ENCODE measurements at regions not wholly inside any gene's neighbourhood (a gene's known extent, or its start where the extent isn't known, plus 50 kb on each side); places are given as distances from the start of the nearest gene placed in this dataset.
A peak's percentile ranks its signal among the peaks of the same experiment; 100 is the strongest.

- no peak overlapping the region for H3K4me3 ChIP-seq (ENCODE audit: low read depth, low read length)
- no peaks in the 10 kb centered on the region for H3K27me3 ChIP-seq (ENCODE audit: insufficient read depth, low read depth, severe bottlenecking)
- TF ChIP-seq CTCF (IDR thresholded peaks at IDR 0.05; ENCODE audit: low read depth, low read length): no peak
- no peak overlapping the region for H3K27ac ChIP-seq
- no peaks in the 10 kb centered on the region for H3K36me3 ChIP-seq
- no peak for DNase-seq
- no peaks in the 10 kb centered on the region for H3K9me3 ChIP-seq (ENCODE audit: severe bottlenecking)
Observed at GRCh38 chr18:1575084-1575483, 670.4 kb downstream of the ADCYAP1 start.

GRCh38 chr18:1578505-1578904 lies 673.8 kb downstream of the ADCYAP1 start:
- TF ChIP-seq CTCF (IDR thresholded peaks at IDR 0.05; ENCODE audit: low read depth, low read length): no peak
- H3K36me3 ChIP-seq: no peaks in the 10 kb centered on the region
- H3K27me3 ChIP-seq (ENCODE audit: insufficient read depth, low read depth, severe bottlenecking): no peaks in the 10 kb centered on the region
- no peaks in the 10 kb centered on the region for H3K9me3 ChIP-seq (ENCODE audit: severe bottlenecking)
- H3K27ac ChIP-seq: no peak overlapping the region
- no peak overlapping the region for H3K4me3 ChIP-seq (ENCODE audit: low read depth, low read length)
- DNase-seq: no peak

- no peak for TF ChIP-seq CTCF (IDR thresholded peaks at IDR 0.05; ENCODE audit: low read depth, low read length)
- no peak overlapping the region for H3K4me3 ChIP-seq (ENCODE audit: low read depth, low read length)
- DNase-seq: no peak
Observed at GRCh38 chr18:1581581-1581980, 676.9 kb downstream of the ADCYAP1 start.

GRCh38 chr18:1585881-1586488 lies 681.3 kb downstream of the ADCYAP1 start:
- H3K9me3 ChIP-seq (ENCODE audit: severe bottlenecking): no peaks in the 10 kb centered on the region
- H3K4me3 ChIP-seq (ENCODE audit: low read depth, low read length): no peak overlapping the region
- 0 out of 2 replicates have a peak, but pooled peaks have one; percentile 23 for TF ChIP-seq CTCF (IDR thresholded peaks at IDR 0.05; ENCODE audit: low read depth, low read length)
- no peaks in the 10 kb centered on the region for H3K36me3 ChIP-seq
- no peaks in the 10 kb centered on the region for H3K27me3 ChIP-seq (ENCODE audit: insufficient read depth, low read depth, severe bottlenecking)
- no peak for DNase-seq
- no peak overlapping the region for H3K27ac ChIP-seq

More at GRCh38 chr18:1581581-1581980, 676.9 kb downstream of the ADCYAP1 start:
- H3K27ac ChIP-seq: no peak overlapping the region
- no peaks in the 10 kb centered on the region for H3K36me3 ChIP-seq
- no peaks in the 10 kb centered on the region for H3K9me3 ChIP-seq (ENCODE audit: severe bottlenecking)
- no peaks in the 10 kb centered on the region for H3K27me3 ChIP-seq (ENCODE audit: insufficient read depth, low read depth, severe bottlenecking)

- Histone ChIP-seq H3K9me3 (ENCODE audit: severe bottlenecking) (no peaks in the 10 kb centered on the region), H3K4me3 (ENCODE audit: low read depth, low read length) (no peak overlapping the region), H3K27ac (no peak overlapping the region), H3K27me3 (ENCODE audit: insufficient read depth, low read depth, severe bottlenecking) (no peaks in the 10 kb centered on the region), H3K36me3 (no peaks in the 10 kb centered on the region)
- no peak for TF ChIP-seq CTCF (IDR thresholded peaks at IDR 0.05; ENCODE audit: low read depth, low read length)
- no peak for DNase-seq
Observed at GRCh38 chr18:1593091-1593490, 688.4 kb downstream of the ADCYAP1 start.

- Histone ChIP-seq H3K27ac (no peak overlapping the region), H3K27me3 (ENCODE audit: insufficient read depth, low read depth, severe bottlenecking) (no peaks in the 10 kb centered on the region), H3K4me3 (ENCODE audit: low read depth, low read length) (no peak overlapping the region), H3K36me3 (no peaks in the 10 kb centered on the region), H3K9me3 (ENCODE audit: severe bottlenecking) (no peaks in the 10 kb centered on the region)
- TF ChIP-seq CTCF (IDR thresholded peaks at IDR 0.05; ENCODE audit: low read depth, low read length): no peak
- no peak for DNase-seq
Observed at GRCh38 chr18:1595195-1595594, 690.5 kb downstream of the ADCYAP1 start.
